GM19025 (cell line): ENCODE measurements at regions not wholly inside any gene's neighbourhood (a gene's known extent, or its start where the extent isn't known, plus 50 kb on each side); places are given as distances from the start of the nearest gene placed in this dataset.

Source experiments
- ATAC-seq: cut with Tn5 transposase; IDR thresholded peaks from one replicate; pipeline ENCODE4 v1.9.1; 2021; ENCODE audit warnings: mild to moderate bottlenecking, low read depth, moderate library complexity; ENCODE audit not compliant: unreplicated experiment

- no peak for ATAC-seq
Measured at GRCh38 chr12:93148412-93148811, 219.3 kb upstream of the EEA1 start.

GRCh38 chr12:93149229-93149628 lies 220.1 kb upstream of the EEA1 start:
- no peak for ATAC-seq

DNA sequence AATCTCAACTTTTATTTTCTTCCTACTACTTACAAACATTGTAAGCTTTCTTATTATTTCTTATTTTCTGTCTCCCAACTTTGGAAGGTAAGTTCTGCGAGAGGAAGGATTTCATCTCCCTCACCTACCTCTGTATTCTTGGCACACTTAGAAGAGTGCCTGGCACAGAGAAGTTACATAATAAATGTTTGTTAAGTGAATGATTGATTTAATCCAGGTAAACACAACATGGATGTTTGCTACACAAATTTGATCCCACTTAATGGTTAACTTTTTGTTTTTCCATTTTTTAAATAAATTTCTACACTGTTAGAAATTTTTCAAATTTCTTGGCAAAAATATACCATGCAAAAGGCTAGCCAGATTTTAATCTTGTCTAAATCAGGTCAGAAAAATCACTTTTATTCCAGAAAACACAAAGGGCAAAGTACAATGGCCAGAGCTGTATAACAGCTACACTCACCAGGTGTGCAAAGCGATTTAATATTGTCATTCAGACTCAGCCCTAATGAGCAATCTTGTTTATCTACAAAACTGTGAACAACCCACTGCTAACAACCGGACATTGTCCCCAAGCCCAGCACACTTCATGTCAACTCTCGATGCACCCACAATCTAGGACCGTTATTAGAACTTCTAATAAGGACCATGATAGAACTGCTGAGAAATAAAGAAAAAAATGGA lies 222.1 kb upstream of the EEA1 start:
- no peak for ATAC-seq

- ATAC-seq, result no peak
Measured at GRCh38 chr12:93152617-93153016, 223.5 kb upstream of the EEA1 start.

DNA sequence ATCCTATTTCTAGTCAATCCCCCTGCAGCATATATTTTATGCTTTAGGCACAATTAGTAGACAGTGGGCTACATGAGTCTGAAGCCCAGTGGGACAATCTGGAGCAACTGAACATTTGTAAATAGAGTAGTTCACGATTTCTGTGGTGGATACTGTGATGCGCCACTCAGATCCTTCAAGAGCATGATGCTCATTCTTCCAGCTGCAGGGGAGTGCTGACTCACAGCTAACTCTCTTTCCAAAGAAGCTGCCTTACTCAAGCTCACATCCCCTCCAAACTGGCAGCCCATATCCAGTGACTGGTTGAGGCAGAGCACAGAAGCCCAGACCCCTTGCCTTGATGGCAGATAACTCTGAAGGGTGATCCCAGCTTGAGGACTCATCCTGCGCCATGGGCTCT lies 224.2 kb upstream of the EEA1 start:
- ATAC-seq, result no peak

DNA sequence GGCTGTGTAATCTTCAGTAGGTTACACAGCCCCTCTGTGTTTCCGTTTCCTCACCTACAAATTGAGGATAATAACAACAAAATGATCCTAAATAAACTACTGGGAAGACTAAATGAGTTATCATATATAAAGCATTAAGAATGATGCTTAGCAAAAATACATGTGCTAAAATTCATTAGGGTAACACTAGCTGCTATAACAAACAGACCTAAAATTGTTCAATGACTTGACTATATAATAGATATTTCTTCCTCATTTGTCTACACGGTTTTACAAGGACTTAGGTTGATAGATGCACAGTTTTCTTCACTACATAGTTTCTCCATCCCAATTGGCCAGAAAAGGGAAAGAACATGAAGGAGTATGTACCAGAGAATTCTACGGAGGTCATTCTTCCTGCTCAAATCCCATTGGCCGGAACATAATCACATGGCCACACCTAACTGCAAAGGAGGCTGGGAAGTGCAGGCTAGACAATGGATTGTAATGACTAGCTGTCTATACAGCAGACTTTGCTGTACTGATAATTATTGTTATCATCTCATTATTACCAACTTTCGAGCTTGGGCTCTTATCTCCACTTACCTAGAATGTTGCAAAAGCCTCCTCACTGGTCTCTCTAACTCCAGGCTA lies 223.5 kb upstream of the NUDT4 start:
- no peak for ATAC-seq

- no peak for ATAC-seq
Measured at GRCh38 chr12:93154753-93155480, 222.8 kb upstream of the NUDT4 start.

DNA sequence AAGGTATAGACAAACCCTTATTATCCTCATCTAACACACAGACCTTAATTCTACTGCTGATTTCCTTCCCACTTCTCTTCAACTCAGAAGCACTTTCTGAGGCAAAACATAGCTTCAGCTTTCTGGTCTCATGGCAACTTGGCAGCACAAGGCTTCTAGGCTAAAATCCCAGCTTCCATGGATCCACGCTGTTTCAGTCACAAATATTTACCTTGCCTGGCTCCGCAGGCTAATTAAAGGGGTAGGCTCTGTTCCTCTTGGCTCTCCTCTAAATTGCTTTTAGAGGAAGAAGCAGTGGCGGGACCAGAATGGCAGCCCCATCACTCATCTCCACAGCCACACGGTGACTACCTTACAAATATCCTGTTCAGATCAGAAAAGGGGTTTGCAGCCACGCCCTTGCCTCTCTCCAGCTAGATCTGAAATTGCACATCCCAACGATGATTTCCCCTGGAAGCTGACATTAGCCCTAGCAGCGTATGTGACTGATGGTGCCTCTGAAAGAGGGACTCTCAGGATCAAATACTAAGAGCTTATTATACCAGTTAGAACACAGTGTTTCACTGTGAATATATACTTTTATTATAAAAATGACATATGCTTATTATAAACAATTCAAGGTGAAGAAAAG lies 221.5 kb upstream of the NUDT4 start:
- ATAC-seq, result no peak

- no peak for ATAC-seq
Measured at GRCh38 chr12:93157279-93157678, 220.4 kb upstream of the NUDT4 start.

DNA sequence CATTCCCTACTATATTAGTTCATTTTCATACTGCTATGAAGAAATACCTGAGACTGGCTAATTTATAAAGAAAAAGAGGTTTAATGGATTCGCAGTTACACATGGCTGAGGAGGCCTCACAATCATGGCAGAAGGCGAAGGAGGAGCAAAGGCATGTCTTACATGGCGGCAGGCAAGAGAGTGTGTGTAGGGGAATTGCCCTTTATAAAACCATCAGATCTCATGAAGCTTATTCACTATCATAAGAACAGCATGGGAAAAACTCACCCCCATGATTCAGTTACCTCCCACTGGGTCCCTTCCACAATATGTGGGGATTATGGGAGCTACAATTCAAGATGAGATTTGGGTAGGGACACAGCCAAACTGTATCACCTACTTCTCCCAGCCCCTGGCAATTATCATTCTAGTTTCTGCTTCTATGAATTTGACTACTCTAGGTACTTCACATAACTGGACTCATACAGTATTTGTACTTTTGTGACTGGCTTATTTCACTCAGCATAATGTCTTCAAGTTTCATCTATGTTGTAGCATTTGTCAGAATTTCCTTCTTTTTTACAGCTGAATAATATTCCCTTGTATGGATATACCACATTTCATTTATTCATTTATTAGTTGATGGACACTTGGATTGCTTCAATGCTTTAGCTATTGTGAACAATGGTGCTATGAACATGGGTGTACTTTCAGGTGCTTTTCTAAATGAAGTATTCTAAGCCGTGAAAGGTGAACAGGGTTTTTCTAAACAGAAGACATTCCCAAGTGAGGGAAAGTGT lies 219.5 kb upstream of the NUDT4 start:
- no peak for ATAC-seq

DNA sequence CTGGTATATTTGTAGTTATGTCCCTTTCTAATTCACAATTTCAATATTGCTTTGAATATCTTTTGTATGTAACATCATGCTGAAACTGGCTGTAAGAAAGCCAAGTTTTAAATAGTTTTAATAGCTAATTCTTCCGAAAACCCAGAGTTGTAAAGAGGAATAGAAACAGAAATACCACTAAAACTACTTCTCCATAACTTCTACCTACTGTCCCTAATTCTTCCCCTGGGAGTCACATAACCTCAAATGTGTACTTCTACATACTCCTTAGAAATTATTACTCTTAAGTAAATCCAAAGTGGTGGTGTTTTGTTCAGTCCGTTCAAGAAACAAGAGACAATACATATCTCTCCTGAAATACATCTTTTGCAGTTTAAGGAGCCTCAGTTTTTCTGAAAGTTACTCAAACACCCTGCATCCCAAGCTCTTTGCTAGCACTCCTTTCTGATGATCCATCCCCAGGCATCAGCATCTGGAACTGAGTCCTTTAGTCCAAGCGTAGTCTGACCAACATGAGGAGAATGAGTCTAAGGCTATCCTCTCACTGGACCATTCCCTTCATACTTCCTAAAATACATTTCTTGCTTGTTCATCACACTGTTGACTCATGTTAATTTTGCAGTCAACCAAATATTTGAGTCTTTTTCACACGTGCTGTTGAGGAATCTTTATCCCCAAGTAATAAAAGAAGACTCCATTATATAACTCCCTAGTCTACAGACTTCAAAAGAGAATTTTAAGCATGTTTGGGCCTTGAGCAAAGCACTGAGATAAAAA lies 214.3 kb upstream of the NUDT4 start:
- no peak for ATAC-seq

DNA sequence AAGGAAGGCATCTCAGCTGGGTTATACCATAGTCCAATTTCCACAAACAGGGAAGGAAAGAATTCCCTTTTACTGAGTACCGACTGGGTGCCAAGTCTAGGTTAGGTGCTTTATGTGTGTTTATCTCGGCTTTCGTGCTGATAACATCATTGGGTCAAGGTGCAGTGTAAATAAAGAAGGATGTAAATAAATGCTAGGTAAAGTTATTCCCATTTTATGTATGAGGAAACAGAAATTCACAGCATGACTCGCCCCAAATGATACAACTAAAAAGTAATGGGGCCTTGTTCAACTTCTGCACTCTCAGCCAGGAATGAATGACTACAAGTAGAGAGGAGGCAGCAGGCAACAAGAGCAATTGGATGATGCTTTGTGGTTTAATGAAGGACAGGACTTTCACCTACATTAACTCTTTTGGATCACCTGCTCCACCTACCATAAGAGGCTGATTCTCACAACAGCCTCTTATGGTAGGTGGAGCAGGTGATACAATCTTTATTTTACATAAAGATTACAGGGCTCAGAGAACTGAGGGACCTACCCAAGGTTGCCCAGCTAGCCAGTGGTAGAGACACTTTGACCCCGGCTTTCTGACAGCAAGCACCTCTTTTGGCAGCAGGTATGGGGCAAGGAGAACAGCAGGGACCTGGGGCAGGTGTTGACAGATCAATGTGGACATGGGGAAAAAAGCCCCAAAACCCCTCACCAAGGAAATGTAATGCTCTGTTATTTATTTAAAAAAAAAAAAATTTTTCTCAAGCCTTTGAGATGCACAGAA lies 213.4 kb upstream of the NUDT4 start:
- ATAC-seq, result no peak

GRCh38 chr12:93165384-93165932 lies 212.3 kb upstream of the NUDT4 start:
- no peak for ATAC-seq

DNA sequence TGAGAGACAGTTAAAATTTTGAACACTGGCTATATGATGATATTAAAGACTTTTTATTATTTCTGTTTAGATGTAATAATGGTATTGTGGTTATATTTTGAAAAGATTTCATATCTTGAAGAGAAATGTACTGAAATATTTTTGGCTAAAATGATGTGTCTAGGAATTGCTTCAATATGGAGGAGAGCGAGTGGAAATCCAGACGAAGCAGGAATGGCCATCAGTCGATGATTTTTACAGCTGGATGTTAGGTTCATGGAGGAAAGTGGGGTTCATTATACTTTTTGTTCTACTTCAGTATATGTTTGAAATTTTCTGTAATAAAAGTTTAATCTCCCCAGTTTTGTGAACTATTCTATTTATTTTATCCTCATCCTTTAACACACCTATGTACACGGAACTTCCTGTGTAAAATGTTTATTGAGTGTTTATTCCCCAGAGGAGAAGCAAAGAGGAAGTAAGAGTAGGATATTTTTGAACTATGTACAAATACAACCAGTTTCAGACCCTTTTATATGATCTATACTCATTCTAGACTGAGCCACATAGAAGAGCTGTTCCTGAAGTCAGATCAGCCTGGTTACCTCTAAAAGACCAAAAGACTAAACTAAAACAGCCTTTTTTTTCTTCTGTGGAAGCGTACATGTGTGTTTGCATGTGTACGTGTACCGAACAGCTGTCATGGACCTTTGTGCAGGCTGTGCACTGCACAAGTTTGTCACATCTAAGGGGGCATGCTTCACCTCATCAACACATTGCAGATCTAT lies 211.0 kb upstream of the NUDT4 start:
- peak; percentile 58 for ATAC-seq

DNA sequence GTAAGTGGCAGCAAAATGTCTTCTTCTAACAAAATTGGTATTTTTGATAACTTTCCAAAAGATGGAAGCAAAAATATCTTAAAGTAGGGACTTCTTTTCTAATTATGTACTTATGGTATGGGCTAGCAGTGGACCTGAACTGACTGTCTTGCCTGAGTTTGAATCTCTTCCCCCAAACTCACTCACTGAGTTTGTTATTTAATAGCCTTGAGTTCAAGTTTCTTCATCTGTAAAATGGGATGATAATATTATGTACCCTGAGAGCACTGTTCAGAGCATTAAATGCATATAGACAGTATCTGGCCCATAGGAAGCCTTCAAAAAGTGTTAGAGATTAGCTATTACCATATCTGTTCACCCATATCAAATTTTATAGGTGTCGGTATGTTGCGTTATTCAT lies 210.4 kb upstream of the NUDT4 start:
- no peak for ATAC-seq

- peak; percentile 64 for ATAC-seq
Measured at GRCh38 chr12:93167841-93168492, 209.8 kb upstream of the NUDT4 start.

- no peak for ATAC-seq
Measured at GRCh38 chr12:93168751-93169150, 209.0 kb upstream of the NUDT4 start.

- ATAC-seq, result no peak
Measured at GRCh38 chr12:93169536-93169935, 208.2 kb upstream of the NUDT4 start.
